GM19025 (cell line): ENCODE measurements at regions not wholly inside any gene's neighbourhood (a gene's known extent, or its start where the extent isn't known, plus 50 kb on each side); places are given as distances from the start of the nearest gene placed in this dataset.

ENCODE experiments used
- ATAC-seq: cut with Tn5 transposase; IDR thresholded peaks from one replicate; pipeline ENCODE4 v1.9.1; 2021; ENCODE audit warnings: mild to moderate bottlenecking, low read depth, moderate library complexity; ENCODE audit not compliant: unreplicated experiment

GRCh38 chr7:16975712-16976111 is 93.9 kb upstream of the AGR3 start:
- no peak for ATAC-seq

DNA sequence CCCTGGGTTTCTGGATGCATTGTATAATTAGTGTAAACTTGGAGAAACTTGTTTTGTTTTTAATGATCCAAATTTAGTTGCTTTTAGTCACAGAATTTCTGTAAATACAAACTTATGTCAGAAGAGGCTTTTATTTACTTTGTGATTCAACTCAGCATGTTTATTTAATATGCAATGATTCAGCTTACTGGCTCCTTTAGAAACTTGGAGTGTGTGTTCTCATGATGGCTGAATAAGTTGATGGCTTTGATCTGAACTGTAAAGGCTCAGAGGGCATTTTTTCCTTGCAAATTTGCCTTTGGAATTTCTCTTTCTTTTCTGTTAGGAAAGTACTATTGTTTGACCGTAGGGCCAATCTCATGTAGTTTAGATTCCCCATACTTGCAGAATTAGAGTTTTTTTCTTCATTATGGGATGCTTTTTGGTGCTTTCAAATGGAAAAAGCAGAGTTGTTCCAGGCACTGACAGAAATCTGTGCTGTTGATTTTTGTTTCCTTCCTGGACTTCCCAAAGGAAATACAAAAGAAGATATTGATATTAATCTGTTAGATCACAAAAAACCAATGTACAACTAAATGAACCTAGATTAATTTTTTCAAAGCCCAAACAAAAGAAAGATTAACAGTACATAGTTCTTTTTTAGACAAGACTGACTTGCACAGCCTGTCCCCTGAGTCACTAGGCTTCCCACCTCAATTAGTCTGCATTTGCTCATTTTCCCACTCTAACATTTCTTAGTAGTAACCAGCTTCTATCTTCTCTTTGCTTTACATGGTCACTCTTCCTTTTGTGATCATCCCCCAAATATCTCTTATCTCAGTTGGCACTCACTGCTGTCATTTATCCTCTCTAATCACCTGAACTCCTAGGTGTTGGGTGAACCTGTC is 96.8 kb upstream of the AGR3 start:
- no peak for ATAC-seq

GRCh38 chr7:16980539-16980938 is 98.8 kb upstream of the AGR3 start:
- ATAC-seq, result no peak

- no peak for ATAC-seq
Observed at GRCh38 chr7:16982640-16983350, 101.0 kb upstream of the AGR3 start.

DNA sequence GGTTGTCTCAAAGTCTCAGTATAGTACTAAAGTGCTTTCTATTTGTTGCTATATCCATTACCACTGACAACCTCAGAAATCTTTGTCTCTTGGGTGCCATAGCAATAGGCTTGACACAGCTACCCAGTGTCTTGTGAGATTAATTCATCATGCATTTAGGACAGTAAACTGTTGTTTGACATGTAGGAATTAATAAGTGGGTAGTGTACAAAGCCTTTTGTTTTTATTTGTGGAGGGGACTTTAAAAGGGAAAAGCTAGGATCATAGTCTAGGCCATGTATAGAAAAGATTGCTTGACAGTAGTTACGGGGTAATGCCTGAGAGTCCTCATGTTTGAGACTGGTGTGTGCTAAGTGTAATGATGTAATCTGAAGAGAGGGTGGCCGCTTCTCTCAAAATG is 102.6 kb upstream of the AGR3 start:
- ATAC-seq, result no peak

- no peak for ATAC-seq
Observed at GRCh38 chr7:16985621-16986020, 103.8 kb upstream of the AGR3 start.

DNA sequence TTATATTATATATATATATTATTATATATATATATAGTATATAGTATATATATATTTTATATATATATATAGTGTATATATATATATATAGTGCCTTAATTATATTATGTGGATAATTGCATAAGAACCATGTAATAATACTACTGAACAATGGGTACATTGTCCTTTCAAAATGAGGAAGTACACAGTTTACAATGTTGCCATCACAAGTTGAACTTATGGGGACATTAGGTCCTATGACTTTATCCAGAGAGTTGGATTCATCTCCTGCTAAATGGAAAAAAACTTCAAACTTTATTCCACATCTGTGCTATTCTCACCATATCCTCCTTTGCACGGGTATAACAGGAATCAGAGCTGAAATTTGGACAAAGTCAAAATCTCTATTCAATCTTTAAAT is 105.0 kb upstream of the AGR3 start:
- no peak for ATAC-seq

DNA sequence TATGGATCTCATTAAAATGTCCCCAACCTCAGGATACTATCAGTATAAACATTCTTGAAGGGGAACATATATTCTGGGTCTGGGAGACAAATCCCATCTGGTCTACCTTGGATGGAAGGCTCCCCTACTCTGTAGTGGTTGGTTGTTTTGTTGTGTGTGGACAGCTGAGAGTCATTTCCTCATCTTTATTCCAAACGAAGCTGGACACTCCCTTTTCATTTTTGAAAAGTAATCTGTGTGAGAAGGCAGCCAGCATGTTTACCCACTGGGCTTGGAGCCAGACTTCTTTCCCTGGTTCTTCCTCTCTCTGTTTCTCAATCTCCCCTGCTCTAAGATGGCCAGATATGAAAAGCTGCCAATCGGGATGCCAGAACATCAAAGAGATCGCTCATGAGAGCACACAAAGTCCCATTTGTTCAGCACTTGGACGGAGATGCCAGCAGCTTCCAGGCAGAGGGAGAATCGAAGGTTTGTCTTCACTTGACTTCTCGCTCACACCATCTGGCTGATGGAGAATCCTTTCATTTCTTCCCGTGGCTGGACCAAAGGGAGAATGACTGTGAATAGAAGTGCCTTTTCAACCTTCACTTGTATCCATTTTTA is 108.1 kb upstream of the AGR3 start:
- no peak for ATAC-seq

DNA sequence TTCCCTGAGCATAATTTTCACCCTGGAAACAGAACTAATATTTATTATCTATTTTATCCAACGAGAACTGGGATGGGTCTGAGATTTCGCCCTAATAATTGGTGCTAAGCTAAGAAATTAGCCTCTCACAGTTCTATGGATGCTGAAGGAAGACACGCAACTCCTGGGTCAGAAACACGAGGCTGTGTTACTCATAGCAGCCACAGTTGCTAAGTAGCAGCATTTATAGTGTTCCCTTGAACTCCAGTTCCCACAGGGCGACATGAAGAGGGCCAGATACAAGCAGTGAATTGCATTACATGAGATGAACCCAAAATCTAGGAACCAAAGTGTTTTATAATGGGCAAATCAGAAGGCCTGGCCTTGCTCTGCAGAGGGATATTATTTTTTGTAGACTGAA is 109.8 kb upstream of the AGR3 start:
- no peak for ATAC-seq

- no peak for ATAC-seq
Observed at GRCh38 chr7:16993543-16993942, 111.8 kb upstream of the AGR3 start.

DNA sequence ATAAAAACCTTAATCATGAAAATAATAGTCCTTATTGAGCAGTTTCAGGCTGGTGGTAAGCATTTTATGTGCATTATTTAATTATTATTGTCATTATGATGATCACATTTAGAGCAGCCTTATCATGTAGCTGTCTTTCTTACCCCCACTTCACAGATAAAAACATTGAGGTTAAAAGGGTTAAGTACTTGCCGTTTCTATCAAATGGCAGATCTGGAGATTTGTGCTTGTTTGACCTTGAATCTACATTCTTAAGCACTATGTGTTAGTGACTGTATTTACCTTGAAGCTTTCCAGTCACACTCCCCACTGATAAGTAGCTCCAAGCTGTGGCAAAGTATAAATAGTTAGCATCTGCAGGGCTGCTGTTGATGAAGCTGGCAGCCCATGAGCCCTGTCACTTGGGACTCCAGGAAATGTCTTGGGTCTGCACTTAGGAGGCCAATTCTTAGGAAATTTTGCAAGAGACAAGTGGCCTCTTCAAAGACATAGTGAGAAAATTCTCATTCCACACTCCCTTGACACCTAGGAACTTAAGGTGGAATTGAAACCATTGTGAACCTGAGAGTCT is 116.8 kb upstream of the AGR3 start:
- ATAC-seq, result no peak

DNA sequence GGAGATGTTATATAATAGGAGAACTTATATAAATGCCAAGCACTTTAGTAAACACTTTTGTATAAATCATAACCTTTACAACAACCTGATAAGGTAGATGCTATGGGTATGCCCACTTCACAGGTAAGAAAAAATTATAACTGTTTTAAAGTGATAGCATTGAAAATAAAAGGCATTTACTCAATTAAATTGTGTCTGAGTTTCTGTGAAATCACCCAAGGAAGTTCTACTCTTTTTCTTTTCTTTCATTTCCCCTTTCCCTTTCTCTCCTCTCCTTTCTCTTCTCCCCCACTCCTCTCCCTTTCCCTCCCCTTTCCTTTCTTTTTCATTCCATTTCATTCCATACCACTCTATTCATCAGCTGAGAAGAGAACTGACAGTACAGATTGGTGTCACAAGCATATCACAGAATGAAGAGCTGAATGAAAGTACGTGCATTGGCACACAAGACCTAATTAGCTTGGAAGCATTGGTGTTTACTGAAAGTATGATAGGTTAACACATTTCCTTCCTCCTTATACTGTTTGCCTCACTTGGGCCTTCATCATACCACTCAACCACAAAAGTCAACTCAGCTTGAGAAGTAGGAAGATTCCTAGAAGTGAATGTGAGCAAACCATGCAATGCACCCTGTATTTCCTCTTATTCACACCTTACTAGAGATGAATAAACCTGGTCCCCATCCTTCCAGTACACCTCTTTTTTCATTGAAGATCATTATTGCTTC is 117.9 kb upstream of the AGR3 start:
- no peak for ATAC-seq

- no peak for ATAC-seq
Observed at GRCh38 chr7:17005271-17005670, 123.5 kb upstream of the AGR3 start.

DNA sequence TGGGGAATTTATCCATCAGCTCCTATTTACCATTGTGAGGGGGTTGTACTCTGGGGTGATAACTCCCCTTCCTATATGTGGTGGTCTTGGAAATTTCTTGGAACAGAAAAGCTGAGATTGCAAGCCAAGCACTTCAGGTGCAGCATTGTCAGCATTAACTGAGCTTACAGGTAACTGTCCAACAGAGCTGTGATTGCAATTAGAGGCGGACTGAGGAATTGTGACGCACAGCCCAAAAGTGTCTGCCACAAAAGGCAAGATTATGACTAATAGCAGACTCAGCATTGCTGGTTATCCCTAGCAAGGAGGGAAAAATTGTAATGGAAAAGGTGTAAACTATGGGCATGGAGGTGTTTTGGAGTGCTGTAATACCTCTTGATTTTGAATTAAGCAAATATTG is 126.1 kb upstream of the AGR3 start:
- ATAC-seq, result no peak

DNA sequence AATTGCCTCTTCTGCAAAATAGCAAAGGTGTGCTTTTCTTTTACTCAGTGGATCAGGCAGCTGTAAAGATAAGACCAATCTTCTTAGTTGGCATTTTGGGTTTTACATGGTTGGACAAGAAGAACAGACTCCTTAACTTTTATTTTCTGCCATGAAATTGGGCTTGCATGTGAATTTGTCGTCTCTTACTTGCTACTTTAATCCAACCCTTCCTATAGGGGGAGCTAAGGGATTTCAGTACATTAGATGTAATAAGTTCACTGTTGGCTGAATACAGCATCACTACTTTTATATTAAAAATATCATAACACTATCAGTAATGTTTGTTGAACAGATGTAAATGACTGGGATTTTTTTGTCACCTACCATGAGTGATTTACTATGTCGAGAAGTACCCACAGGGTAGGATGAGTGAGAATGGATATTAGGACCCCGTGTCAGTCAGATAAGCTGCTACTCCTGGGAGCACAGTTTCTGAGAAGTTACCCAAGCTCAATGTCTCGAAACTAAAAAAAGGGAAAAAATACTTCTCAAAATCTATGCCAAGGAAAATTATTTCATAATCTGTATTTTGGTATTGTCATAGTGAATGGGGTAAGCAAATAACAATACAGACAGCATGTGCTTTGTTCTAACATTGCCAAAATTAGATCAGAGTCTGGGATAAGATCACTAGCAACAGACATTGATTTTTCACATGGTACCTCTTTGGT is 127.4 kb upstream of the AGR3 start:
- ATAC-seq, result no peak

DNA sequence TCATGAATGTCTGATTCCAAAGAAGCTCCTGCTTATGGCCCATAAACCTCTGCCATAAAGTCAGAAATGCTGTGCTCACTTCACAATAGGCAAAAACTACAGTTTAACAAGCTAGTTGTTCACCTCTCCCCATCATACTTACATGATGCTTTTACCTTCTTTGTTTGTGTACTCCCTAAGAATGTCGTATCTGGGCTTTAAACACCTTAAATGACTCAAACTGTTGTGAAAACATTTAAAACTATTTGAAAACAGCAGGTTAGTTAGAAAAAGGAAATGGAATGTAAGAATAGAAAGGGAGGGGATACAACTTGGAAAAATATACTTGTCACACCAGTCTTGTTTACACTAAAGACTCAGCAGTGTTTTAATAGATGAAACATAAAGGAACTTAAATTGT is 128.2 kb upstream of the AGR3 start:
- no peak for ATAC-seq

DNA sequence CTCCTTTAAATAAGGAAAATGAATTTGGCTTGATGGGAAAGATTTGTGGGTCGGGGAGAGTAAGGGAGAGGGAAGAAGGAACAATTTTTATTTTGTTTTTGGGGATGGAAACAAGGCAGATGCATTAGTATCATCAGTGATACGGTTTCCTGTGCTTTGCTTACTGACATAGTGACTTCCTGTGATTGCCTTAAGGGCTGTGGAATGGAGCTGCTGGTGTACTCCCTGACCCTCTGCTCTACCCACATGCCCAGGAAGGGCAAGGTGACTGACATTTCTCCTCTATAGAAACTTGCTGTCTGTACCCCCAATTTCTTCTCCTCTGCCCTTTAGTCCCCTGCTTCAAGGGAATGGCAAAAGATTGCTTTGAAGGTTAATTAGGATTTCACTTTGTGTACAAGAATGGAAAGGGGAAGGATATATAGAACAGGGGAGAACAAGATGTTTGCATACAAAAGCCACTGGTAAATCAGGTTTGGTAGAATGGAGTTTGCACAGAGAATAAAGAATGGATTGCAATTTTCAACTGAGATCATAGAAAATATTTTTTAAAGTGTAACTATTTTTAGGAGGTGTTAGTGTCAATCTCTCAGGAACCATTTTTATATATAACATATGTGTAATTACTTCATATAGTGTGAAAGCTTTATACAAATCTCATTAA is 129.0 kb upstream of the AGR3 start:
- ATAC-seq, result no peak

- ATAC-seq, result no peak
Observed at GRCh38 chr7:17013204-17013603, 131.4 kb upstream of the AGR3 start.

GRCh38 chr7:17014686-17015085 is 132.9 kb upstream of the AGR3 start:
- no peak for ATAC-seq
